ENCODE measurements at regions not wholly inside any gene's neighbourhood (a gene's known extent, or its start where the extent isn't known, plus 50 kb on each side); places are given as distances from the start of the nearest gene placed in this dataset.

- TF ChIP-seq CTCF (IDR thresholded peaks at IDR 0.05) = no peak
- no peak for TF ChIP-seq POLR2A (IDR thresholded peaks at IDR 0.05)
- no peak for TF ChIP-seq EP300 (IDR thresholded peaks at IDR 0.05)
Observed at GRCh38 chr7:101754424-101755159, 62.8 kb upstream of the CUX1 start.
